Hepatocyte (in vitro differentiated cells): ENCODE measurements at regions not wholly inside any gene's neighbourhood (a gene's known extent, or its start where the extent isn't known, plus 50 kb on each side); places are given as distances from the start of the nearest gene placed in this dataset.

ENCODE experiments used
- EZH2 ChIP-seq: fragments of 200-600 bp; sonication (generic); IDR thresholded peaks from 2 replicates; pipeline ENCODE4 v1.6.1; 2016; ENCODE audit warnings: antibody characterized with exemption, mild to moderate bottlenecking, borderline replicate concordance
- EZH2phosphoT487 ChIP-seq: fragments of 200-600 bp; sonication (generic); IDR thresholded peaks from one replicate; pipeline ENCODE4 v1.6.1; 2018; ENCODE audit warnings: antibody characterized with exemption, mild to moderate bottlenecking, low read depth, moderate library complexity; ENCODE audit not compliant: unreplicated experiment, severe bottlenecking
- TF ChIP-seq, protein P1 (sequence below): fragments of 200-600 bp; sonication (generic); IDR thresholded peaks from 2 replicates; pipeline ENCODE4 v1.5.1; 2016; ENCODE audit warnings: antibody characterized with exemption, mild to moderate bottlenecking; ENCODE audit not compliant: poor library complexity

DNA sequence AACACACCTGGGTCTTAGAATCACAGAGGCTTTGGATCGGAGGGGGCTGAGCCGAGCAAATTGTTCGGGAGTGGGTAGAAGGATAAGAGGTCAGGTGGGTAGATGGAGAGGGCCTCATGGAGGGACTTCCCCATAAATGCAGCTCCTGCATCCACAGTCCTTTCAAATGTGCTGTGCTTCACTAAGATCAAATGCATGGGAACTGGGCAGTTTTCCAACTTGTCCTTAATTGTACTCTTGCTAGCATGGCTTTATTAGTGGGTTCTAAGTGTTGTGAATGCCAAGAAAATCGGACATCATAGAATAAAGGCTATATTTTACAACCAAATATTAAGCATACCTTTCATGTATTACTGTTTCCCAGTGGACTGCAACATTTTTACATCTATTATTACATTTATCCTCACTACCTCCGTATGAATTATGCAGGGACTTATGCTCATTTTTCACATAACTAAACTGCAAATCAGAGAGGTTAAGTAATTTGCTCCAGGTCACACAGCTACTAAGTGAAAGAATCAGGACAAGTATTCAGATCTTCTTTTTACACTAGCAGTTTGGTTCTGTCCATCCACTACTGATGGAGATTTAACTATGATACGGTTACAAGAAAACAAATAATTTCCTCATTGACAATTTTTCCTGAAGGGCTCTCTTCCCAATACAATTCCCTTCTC is 174.5 kb upstream of the RUNX1 start:
- TF ChIP-seq, protein P1, sequence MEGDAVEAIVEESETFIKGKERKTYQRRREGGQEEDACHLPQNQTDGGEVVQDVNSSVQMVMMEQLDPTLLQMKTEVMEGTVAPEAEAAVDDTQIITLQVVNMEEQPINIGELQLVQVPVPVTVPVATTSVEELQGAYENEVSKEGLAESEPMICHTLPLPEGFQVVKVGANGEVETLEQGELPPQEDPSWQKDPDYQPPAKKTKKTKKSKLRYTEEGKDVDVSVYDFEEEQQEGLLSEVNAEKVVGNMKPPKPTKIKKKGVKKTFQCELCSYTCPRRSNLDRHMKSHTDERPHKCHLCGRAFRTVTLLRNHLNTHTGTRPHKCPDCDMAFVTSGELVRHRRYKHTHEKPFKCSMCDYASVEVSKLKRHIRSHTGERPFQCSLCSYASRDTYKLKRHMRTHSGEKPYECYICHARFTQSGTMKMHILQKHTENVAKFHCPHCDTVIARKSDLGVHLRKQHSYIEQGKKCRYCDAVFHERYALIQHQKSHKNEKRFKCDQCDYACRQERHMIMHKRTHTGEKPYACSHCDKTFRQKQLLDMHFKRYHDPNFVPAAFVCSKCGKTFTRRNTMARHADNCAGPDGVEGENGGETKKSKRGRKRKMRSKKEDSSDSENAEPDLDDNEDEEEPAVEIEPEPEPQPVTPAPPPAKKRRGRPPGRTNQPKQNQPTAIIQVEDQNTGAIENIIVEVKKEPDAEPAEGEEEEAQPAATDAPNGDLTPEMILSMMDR, result no peak
- TF ChIP-seq EZH2 (no peak), EZH2phosphoT487 (no peak)
